C1 segment of cervical spinal cord (tissue), 14 donors: ENCODE measurements at regions not wholly inside any gene's neighbourhood (a gene's known extent, or its start where the extent isn't known, plus 50 kb on each side); places are given as distances from the start of the nearest gene placed in this dataset.

Experiments
- DNase-seq, 14 donors: peaks; one replicate each; lab custom pipeline; 2025; lab: John Stamatoyannopoulos, UW

DNA sequence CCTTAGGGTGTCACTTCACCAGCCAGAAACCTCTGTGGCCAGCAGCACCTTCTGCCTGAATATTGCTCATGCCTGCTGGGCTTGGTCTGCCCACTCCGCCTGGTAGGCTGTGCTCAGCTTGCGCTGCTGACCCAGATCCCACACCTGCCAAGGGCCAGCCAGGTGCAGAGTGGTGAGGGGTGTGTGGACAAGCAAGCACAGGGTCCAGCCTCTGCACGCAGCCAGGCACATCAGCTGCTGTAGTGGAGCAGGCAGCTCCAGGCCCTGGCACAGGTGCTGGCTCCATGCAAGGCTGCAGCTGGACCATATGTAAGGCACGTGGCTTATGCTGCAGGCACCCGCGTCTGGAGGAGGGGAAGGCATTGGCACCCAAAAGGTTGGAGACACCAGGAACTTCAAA lies 567.4 kb downstream of the INHBA start:
- DNase-seq, result no peak

DNA sequence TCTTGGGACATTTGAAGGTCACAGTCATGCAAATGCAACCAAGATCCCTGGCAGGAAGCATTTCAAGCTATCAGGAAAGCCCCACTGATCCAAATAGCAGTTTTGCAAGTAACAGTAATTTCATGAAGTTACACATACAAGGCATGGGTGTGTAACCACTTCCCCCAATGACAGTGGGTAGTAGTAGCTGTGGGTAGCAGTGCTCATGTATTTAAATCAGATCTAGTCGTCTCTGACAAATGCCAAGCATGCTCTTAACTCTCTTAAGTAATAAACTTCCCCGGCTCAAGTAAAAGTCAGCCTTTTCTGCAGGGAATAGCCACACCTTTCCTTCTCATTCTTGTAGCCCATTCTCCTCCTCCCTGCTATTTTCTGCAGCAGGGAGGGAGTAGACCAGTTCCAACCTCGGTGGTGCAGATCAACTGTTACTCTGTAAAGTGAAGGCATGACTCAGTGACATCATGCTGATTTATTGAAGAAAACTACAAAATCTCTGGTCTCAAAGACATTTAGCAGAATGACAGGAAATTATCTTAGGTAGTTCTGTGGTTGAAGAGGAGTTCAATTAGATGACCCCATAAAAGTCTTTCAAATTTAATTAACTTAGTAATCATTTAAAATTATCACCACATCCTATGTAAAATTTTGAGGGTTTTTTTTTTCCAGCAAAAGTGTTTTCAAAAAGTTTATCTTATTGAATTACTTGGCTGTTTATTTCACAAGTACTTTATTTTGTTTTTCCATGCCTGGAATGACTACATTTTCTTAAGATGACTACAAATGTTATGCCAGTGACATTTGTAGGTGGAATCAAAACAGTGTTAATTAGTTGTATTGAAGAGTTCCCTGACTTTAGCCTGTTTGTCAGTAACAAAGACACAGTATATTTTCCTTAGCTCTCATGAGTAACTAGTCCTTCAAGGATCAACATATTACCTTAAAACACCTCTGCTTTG lies 568.3 kb downstream of the INHBA start:
- DNase-seq, result no peak

DNA sequence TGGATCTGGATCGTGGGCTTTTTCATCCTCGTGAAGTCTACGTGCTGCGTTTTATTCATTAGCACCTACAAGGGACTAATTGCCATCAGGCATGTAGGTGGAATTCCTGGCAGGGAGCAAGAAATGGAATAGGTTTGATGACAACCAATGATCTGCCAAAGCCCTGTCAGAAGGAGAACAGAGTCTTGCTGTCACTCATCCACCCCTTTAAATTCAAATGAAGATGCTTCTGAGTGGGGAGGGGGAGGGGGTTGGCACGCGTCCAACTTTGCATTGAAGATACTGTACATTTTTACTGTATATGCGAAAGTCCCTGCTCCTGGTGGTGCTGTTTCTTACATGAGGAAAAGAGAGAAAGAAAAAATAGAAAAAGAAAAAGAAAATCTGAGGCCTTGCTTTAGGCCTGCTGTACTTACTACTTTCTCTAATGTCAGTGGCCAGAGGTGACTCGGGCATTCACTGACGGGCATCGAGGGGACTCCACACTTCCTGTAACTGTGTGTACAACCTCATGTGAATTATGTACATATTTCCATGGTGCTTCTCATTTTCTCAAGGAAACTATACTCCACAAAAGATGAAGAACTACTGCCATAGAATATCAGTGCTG lies 569.1 kb downstream of the INHBA start:
- DNase-seq, result no peak

DNA sequence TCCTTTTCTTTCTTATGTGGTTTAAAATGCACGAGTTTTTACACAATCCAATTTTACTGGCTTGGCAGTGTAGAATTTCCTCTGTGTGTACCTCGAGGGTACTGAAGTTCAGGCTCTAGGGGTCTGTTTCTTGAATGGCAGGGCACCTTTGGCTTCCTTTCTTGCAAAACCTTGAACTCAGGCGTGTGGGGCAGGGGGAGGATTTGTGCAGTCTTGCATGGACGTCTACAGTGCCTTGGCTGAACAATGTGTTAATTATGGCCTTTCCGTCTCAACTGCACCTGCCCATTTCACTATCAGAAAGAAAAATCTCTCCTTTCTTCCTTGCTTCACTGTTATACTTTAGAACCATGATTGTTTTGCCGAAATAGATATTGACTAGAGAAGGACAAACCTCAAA lies 570.9 kb downstream of the INHBA start:
- no peak for DNase-seq

DNA sequence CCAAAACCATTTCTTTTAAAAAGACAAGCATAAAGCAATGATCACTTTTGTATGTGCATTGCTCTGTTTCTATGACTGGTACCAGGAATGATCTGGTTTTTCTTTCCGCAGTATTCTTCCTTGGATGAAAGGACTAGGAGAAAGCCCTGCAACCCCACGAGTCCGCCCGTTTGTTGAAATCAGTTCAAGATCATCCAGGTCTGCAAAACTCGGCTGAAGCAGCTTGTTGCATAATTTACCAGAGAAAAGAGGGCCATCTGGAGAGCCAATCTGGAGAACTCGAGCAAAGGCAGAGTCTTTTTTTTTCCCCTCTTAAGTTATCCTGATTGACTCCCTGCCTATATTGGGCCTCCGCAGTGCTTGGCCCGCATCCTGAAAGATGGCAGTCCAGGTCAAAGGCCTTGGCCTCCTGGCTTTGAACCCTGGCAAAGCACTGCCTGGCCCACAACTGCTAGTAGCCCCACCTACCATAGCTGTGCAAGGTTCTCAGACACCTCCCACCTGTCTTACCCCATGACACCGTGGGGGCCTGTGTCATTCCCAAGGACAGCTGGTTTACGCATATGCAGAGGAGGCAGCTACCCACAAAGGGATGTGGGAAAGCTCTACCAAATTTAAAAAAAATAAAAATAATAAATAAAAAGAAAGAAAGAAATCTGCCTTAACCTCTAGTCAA lies 572.2 kb downstream of the INHBA start:
- peak in 1 of 14 donors; percentile 1 for DNase-seq

DNA sequence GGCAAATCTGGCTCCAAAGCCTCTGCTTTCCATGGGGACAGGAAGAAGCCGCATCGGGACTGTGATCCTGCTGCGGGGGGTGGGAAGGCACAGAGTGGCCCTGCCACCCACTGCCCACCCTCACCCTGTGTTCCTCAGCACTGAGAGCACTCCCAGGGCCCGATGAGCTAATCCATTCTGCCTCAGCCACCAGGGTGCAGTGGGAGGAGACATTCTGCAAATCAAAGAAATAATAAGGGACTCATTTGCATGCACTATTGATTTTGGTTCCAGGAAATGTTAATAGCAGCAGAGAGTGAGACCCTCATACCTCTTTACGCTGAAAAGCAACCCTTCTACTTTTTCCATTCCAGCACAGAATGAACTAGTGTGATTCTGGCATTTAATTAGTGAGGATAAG lies 572.8 kb downstream of the INHBA start:
- DNase-seq, result no peak

DNA sequence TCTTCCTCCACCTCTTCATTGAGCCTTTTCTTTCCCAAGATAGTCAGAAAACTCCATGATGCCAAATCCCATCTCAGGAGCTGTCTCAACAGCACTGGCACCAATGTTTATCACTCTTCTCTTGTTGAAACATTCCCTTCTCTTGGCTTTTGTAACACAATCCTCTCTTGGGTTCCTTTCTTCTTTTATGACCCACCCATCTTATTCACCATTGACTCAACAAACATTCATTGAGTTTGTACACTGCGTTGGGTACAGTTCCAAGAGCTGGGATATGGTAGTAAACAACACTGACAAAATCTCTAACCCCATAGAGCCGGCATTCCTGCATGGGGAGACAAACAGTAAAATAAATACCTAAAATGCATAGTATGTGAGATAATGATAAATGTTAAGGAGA lies 577.5 kb downstream of the INHBA start:
- no peak for DNase-seq

DNA sequence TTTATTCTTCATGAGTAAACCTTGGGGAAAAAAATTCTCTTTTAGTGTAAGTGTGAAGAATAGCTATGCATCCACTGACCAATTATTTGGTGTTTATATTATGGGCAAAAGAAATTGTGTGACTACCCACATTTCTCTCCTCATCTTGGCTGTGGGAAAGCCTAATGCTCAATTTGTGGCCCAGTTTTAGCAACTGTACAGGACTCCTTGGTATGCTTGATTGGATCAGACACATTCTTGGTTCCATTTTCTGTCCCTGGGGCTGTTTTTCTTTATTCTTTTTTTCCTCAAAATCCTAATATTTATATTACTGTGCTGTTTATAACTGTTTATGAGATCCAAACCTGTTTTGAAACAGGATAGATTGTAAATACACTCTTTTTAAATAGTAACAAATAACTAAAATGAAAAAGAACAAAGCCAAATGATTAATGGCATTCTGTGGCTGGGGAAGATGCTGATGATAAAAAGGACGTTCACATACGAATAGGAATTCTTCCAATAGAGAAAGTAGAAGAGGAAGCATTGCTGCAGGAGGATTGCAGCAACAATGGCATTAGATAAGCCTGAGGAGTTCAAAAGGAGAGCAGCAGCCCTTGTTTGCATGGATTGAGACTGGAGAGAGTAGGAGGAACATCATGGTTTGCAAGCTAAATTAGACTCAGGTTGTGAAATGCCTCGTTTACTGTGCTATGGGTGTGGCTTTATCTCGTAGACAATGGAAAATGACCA lies 580.5 kb downstream of the INHBA start:
- DNase-seq, result no peak

DNA sequence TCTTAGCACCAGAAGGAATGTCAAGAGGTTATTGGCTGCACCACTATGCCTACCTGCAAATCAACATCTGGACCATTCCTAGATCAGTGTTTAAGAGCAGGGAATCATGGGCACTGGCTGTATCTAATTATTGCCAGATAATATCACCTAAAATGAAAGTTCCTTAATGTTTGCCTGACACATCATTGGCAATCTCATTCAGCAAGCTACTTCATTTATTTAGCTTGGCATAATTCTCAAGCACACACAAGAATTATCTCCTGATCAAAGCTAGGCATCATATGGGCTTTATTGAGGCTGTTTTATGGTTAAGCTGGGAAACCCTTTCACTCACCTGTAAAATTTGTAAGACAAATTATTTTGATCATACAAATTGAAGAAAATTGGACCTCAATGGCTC lies 581.7 kb downstream of the INHBA start:
- no peak for DNase-seq

DNA sequence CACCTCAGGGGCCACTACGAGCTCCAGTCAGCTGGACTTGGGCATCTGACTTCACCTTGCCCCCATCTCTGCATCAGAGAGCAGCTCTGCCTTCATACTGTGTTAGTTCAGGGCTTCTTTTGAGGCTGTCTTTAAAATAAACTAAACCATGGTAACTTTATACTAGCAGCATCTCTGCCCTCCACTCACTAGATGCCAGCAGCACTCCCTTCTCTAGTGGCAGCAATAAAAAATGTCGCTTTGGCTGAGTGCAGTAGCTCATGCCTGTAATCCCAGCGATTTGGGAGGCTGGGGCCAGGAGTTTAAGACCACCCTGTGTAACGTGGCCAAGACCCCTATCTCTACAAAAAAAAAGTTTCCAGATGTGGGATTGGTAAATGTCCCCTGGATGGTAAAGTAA lies 584.4 kb downstream of the INHBA start:
- DNase-seq, result no peak

DNA sequence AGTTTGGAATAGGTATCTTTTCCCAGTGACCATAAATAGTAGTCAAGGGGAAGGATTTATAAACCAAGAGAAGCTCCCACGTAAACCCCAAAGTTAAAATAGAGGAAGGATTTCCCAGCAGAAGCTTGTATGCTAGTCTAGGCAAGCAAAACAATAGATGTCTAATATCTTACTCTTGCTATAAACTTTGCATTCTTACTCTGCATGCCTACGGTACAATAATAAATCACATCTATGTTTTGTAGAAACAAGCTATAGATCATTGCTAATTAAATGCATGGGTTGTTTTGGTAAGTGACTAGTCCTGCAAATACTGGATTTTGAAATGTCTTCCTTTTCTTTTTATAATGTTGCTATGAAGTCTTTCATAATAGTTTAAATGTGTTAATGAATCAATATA lies 585.5 kb downstream of the INHBA start:
- no peak for DNase-seq

DNA sequence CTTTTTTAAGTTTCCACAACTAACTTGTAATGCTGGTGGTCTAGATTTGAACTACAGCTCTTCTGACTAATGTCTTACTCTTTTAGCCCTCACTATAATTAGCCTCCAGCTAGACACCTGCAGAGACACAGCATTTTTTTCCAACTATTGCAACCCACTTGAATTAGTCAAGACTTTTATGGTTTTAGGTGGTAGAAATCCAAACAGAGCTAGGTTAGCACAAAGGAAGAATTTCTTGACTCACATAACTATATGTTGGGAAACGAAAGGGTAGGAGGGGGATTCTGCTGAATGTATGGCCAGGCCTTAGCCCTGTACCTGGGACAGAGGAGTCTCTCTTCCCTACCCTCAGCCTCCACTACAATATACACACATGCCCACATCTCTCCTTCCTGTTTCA lies 586.1 kb downstream of the INHBA start:
- no peak for DNase-seq

DNA sequence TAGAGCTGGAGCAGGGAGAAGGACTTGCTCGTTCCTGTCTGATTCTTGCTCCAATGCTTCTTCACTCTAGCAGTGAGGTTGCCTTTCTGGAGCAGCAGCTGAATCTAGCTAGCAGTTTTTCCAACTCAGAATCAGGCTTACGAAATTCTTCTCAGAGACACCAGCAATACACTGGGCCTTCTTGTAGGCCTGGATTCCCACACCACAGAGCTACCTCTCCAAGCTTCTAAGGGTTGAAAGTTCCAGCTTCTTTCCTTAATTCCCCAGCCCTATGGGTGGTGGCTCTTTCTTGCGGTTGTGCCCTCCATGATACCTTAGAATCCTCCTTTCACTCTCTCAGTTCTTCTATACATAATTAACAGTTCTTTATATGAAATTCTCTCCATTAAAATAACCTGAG lies 586.6 kb downstream of the INHBA start:
- no peak for DNase-seq

DNA sequence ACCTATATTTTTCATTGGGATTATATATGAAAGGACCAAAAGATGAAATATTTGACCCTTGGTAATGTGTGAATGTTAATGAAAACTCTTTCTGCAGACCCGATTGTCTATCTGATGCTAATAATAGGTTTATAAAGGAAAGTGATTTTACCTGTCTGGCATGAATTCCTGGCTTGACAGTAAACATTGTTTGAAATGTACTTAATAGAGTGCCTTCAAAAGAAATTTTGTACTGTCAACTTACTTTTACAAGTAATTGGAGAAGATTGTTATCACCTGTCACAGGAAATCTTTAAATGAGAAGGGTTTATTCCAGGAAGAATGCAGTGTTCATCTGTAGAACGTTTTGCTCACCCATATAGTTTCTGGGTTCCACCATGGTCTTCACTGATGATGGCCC lies 588.2 kb downstream of the INHBA start:
- no peak for DNase-seq

DNA sequence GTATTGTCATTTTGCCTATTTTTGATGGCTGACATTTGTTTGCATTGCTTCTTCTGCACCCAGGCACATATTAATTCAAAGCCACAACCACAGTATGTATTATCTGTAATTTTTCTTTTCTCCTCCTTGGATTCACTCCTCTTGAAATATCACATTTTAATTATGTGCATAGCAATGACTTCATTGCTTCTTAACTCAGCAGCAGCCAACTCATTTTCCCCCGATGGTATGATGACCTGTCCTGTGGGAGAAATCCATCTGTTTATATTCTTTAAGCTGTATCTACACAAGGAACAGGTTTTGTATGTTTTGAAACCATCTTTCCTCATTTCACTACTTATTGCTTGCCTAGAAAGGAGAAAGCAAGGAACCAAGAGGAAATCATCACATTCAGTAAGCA lies 588.8 kb downstream of the INHBA start:
- DNase-seq, result no peak

DNA sequence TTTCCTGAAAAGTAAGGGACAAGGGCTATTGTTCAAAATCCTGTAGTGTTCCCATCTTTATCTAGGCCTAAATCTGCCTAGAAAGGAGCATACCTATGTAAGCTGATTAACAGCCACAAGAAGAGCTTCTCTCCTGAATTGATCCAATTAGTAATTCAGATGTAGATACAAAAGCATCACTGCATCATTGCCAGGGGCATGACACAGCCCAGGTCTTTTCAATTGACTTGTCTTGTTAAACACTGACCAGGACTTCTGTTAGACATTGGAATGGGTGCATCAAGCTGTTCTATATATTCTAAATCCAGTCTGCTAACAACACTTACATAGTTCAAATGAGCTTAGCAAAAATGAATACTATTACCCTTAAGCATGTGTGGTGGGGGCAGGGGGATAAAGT lies 589.2 kb downstream of the INHBA start:
- DNase-seq, result no peak

DNA sequence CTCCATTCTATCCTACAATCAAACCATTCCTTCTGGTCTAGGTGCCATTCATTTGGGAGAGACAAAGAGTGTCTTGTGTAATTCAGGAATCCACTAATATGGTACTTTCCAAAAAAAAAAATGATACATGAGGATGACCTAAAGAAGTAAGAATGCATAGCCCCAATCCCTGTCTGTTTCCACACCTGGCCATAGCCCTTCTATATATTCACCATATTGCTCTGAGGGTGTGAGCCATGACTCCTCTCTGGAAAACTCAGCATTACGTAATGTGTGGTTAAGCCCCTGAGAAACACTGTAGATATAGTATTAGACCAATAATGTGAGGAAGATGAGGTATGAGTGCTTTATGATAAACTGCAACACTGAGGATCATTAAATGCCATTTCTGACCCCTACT lies 592.7 kb downstream of the INHBA start:
- DNase-seq, result no peak

DNA sequence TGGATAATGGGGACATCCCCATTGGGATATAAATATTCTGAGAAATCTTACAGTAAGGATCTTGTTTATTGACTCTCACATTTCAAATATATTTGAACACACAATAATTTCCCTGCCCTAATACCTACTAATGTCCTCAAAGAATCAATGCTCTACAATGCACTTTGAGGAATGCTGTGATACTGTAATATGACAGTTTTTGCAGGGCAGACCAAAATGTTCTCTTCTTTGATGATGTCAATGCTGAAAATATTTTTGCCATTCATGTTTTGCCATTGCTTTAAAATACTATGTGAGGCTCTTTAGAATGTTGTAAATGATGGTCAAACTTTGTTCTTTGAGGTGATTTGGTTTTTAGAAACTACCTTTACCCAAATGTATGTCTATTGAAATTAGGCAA lies 594.1 kb downstream of the INHBA start:
- no peak for DNase-seq

DNA sequence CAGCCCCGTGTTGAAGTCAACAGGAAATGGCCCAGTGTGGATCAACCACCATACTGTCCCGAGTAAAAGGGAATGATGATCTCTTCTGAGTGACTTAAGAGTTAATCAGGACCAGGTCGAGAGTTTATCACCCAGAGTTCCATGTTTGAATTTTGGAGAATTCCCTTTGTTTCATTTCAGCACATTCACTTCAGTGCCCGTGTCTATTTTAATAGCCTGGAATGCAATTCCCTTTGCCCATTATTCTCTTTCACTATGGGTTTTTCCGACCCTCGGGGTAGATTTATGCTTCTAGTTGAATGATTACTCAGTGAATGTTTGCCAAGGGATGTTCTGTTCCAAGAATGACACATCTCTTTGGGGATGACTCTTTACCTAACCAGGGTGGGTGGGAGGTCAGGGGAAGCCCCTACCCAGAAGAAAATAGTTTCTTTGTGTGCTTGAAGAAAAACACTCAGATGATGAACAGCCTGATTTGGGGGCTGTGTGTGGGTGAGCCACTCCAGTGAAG lies 594.9 kb downstream of the INHBA start:
- DNase-seq, result no peak

DNA sequence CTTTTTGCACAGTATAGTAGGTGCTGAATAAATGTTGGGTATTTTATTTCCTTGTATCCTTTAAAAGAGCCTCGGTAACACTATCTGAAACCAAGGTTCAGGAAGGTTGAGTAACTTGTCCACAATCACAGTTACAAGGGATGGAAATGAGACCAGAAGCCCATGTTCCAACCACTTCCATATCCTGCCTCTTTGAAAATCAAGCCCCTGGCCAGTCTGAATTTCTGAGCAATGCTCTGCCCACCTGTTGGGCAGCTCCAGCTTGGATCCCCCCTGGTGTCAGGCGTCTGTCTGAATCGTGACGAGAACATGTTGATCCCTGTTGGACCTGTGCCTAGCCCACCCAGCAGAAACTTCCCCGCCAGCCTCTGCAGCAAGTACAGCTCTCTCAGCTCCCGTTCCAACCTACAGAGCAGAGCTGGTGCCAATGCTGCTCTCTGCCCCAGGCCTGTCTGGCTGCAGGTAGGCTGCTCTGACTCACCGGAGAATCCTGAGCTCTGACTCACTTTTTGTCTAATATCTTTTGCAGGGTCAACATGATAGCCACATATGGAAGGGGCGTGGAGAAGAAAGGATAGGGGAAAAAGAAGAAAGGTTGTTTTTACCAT lies 595.5 kb downstream of the INHBA start:
- no peak for DNase-seq

DNA sequence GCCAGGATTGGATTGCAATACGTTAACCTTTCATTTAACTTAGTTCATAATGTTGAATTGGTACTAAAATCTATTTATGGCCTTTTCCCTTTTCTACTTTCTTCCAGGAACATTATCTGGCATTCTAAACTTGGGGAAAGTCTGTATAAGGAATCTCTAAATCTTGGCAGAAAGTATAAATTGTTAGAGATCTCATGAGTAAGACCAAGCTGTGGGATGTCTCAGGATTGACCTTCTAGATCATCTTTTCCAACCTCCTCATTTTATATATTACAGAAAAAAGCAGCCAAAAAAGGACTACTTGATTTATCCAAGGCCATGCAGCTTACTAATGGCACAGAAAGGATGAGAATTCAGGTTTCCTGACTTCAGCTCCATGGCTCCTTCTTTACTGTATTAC lies 598.3 kb downstream of the INHBA start:
- no peak for DNase-seq
